Parathyroid adenoma (tissue), 2 donors: ENCODE measurements at regions not wholly inside any gene's neighbourhood (a gene's known extent, or its start where the extent isn't known, plus 50 kb on each side); places are given as distances from the start of the nearest gene placed in this dataset.

Source experiments
- H2AFZ ChIP-seq: fragments of 300-600 bp; sonication (generic); one replicate; pipeline ENCODE4 v1.7.0; 2017; ENCODE audit warnings: antibody characterized with exemption, mild to moderate bottlenecking
- H3K27ac ChIP-seq: fragments of 300-600 bp; sonication (generic); one replicate; pipeline ENCODE4 v1.7.0; 2017
- H3K27me3 ChIP-seq: fragments of 300-600 bp; sonication (generic); one replicate; pipeline ENCODE4 v1.7.0; 2017; ENCODE audit warnings: low read length; ENCODE audit not compliant: control insufficient read depth, insufficient read depth
- H3K36me3 ChIP-seq: fragments of 300-600 bp; sonication (generic); one replicate; pipeline ENCODE4 v1.7.0; 2017; ENCODE audit warnings: low read length; ENCODE audit not compliant: control insufficient read depth, insufficient read depth
- H3K4me1 ChIP-seq: fragments of 300-600 bp; sonication (generic); one replicate; pipeline ENCODE4 v1.7.0; 2017; ENCODE audit warnings: control low read depth
- H3K4me2 ChIP-seq: fragments of 300-600 bp; sonication (generic); one replicate; pipeline ENCODE4 v1.7.0; 2017; ENCODE audit warnings: low read length
- H3K4me3 ChIP-seq: fragments of 300-600 bp; sonication (generic); one replicate; pipeline ENCODE4 v1.7.0; 2017; ENCODE audit warnings: low read depth, low read length
- H3K79me2 ChIP-seq: fragments of 300-600 bp; sonication (generic); one replicate; pipeline ENCODE4 v1.7.0; 2017; ENCODE audit warnings: control low read depth
- H3K9ac ChIP-seq: fragments of 300-600 bp; sonication (generic); one replicate; pipeline ENCODE4 v1.7.0; 2017; ENCODE audit warnings: mild to moderate bottlenecking
- H3K9me3 ChIP-seq: fragments of 300-600 bp; sonication (generic); one replicate; pipeline ENCODE4 v1.7.0; 2017; ENCODE audit warnings: low read length; ENCODE audit not compliant: control insufficient read depth
- CTCF ChIP-seq: fragments of 300-600 bp; sonication (generic); IDR thresholded peaks from one replicate; pipeline ENCODE4 v1.7.0; 2017; ENCODE audit warnings: antibody characterized with exemption, mild to moderate bottlenecking
- donor health status: primary hyperparathyroidism.

GRCh38 chr2:123043458-123043857, 981.6 kb upstream of the CNTNAP5 start:
- Histone ChIP-seq H3K4me1 (no peaks in the 10 kb centered on the region), H3K79me2 (no peaks in the 10 kb centered on the region), H3K4me3 (no peak overlapping the region), H3K27me3 (no peaks in the 10 kb centered on the region), H2AFZ (no peak overlapping the region), H3K36me3 (no peaks in the 10 kb centered on the region), H3K27ac (no peak overlapping the region), H3K9ac (no peak overlapping the region), H3K4me2 (no peak overlapping the region), H3K9me3 (no peaks in the 10 kb centered on the region)
- TF ChIP-seq CTCF, result no peak

GRCh38 chr2:123045713-123046112, 979.4 kb upstream of the CNTNAP5 start:
- H2AFZ ChIP-seq, result no peak overlapping the region
- no peak overlapping the region for H3K27ac ChIP-seq
- no peaks in the 10 kb centered on the region for H3K4me1 ChIP-seq
- no peak overlapping the region for H3K9ac ChIP-seq
- no peaks in the 10 kb centered on the region for H3K36me3 ChIP-seq
- H3K9me3 ChIP-seq, result no peaks in the 10 kb centered on the region
- no peak overlapping the region for H3K4me2 ChIP-seq
- H3K79me2 ChIP-seq, result no peaks in the 10 kb centered on the region
- no peak overlapping the region for H3K4me3 ChIP-seq
- no peak for TF ChIP-seq CTCF
- no peaks in the 10 kb centered on the region for H3K27me3 ChIP-seq

GRCh38 chr2:123047186-123047585, 977.9 kb upstream of the CNTNAP5 start:
- H3K36me3 ChIP-seq, result no peaks in the 10 kb centered on the region
- H3K4me3 ChIP-seq, result no peak overlapping the region
- no peak overlapping the region for H3K4me2 ChIP-seq
- no peak overlapping the region for H2AFZ ChIP-seq
- no peaks in the 10 kb centered on the region for H3K27me3 ChIP-seq
- H3K9me3 ChIP-seq, result no peaks in the 10 kb centered on the region
- H3K9ac ChIP-seq, result no peak overlapping the region
- no peaks in the 10 kb centered on the region for H3K4me1 ChIP-seq
- H3K27ac ChIP-seq, result no peak overlapping the region
- TF ChIP-seq CTCF, result no peak
- H3K79me2 ChIP-seq, result no peaks in the 10 kb centered on the region

DNA sequence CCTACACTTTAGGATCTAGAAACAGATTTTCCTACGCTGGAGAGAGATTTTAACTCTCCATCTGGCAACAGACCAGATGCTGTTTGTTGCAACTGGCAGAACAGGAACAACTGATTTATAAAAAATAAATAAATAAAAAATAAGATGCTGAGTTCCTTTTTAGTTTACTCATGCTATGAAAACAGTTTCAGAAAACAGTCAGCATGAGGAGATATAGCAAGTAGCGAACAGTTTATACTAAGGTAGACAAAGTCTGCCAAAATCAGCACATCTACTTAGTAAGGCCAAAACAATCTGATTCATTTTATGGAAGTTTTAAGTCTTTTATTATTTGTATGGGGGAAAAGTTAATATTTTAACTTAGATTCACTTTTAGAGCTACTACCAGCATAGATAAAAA, 974.0 kb upstream of the CNTNAP5 start:
- no peaks in the 10 kb centered on the region for H3K4me1 ChIP-seq
- H2AFZ ChIP-seq, result peak overlapping the region; percentile 18
- no peaks in the 10 kb centered on the region for H3K27me3 ChIP-seq

More for the DNA sequence above, 974.0 kb upstream of the CNTNAP5 start:
- Histone ChIP-seq H3K36me3 (no peaks in the 10 kb centered on the region), H3K9ac (no peak overlapping the region), H3K4me3 (no peak overlapping the region), H3K4me2 (no peak overlapping the region), H3K79me2 (no peaks in the 10 kb centered on the region), H3K9me3 (no peaks in the 10 kb centered on the region), H3K27ac (no peak overlapping the region)
- no peak for TF ChIP-seq CTCF
